Lower lobe of right lung (tissue), 2 donors: ENCODE measurements at regions not wholly inside any gene's neighbourhood (a gene's known extent, or its start where the extent isn't known, plus 50 kb on each side); places are given as distances from the start of the nearest gene placed in this dataset.
"Not testable (repeated sequence)": the region's sequence is repeated elsewhere in the genome, so short reads cannot be mapped to it uniquely, and the experiment has no call there.

ENCODE experiments used
- ATAC-seq, 2 donors: fragments of 200-7000 bp; cut with Tn5 transposase; one replicate each; pipeline ENCODE4 v1.9.1; 2020 to 2022; ENCODE audit warnings: mild to moderate bottlenecking in 2 of 2, moderate library complexity in 2 of 2
- DNase-seq: peaks from one replicate; pipeline ENCODE4 v3.0.0-alpha.2; 2020
- H3K27ac ChIP-seq: fragments of 200-600 bp; one replicate; pipeline ENCODE4 v1.8.0; 2022
- H3K27me3 ChIP-seq: fragments of 200-600 bp; one replicate; pipeline ENCODE4 v1.8.0; 2022; ENCODE audit warnings: low read depth
- H3K36me3 ChIP-seq: fragments of 200-600 bp; one replicate; pipeline ENCODE4 v1.8.0; 2022; ENCODE audit warnings: mild to moderate bottlenecking
- H3K4me1 ChIP-seq: fragments of 200-600 bp; one replicate; pipeline ENCODE4 v1.8.0; 2022
- H3K4me3 ChIP-seq: fragments of 200-600 bp; one replicate; pipeline ENCODE4 v1.8.0; 2022; ENCODE audit warnings: mild to moderate bottlenecking
- H3K9me3 ChIP-seq: fragments of 200-600 bp; one replicate; pipeline ENCODE4 v1.8.0; 2022
- CTCF ChIP-seq: fragments of 200-600 bp; IDR thresholded peaks from one replicate; pipeline ENCODE4 v1.8.0; 2022; ENCODE audit warnings: antibody characterized with exemption, mild to moderate bottlenecking
- intact Hi-C: fragments of 100-400 bp; cut with DNase I; formaldehyde crosslinking; loops from one replicate; pipeline ENCODE4 v1.11.0; 2022
- donor health status: DM: no; HTN: yes; CAD: no; lungs with severe emphysema.

- Histone ChIP-seq H3K27ac (no peak overlapping the region), H3K9me3 (no peaks in the 10 kb centered on the region), H3K36me3 (no peaks in the 10 kb centered on the region), H3K27me3 (no peaks in the 10 kb centered on the region), H3K4me3 (peak overlapping the region; percentile 21), H3K4me1 (no peaks in the 10 kb centered on the region)
- DNase-seq (no peak), ATAC-seq (peak in 1 of 2 donors; percentile 55)
- TF ChIP-seq CTCF = no peak
- intact Hi-C loops = no loop called here
These were observed 128.3 kb downstream of the MAP3K7 start for GRCh38 chr6:90458353-90459224.

- no peak overlapping the region for H3K27ac ChIP-seq
- no peaks in the 10 kb centered on the region for H3K36me3 ChIP-seq
- DNase-seq = no peak
- ATAC-seq = no peak
- H3K4me1 ChIP-seq = no peaks in the 10 kb centered on the region
- H3K4me3 ChIP-seq = no peak overlapping the region
- H3K9me3 ChIP-seq = no peaks in the 10 kb centered on the region
- no peaks in the 10 kb centered on the region for H3K27me3 ChIP-seq
- intact Hi-C loops = no loop called here
- no peak for TF ChIP-seq CTCF
These were observed 129.0 kb downstream of the MAP3K7 start for GRCh38 chr6:90457867-90458259.

GRCh38 chr6:90456997-90457866 is 129.6 kb downstream of the MAP3K7 start:
- H3K27me3 ChIP-seq, H3K9me3 ChIP-seq, H3K27ac ChIP-seq, H3K4me3 ChIP-seq, H3K36me3 ChIP-seq, DNase-seq, ATAC-seq, H3K4me1 ChIP-seq, intact Hi-C loops: not testable (repeated sequence)

GRCh38 chr6:90456001-90456400 is 130.9 kb downstream of the MAP3K7 start:
- H3K36me3 ChIP-seq = no peaks in the 10 kb centered on the region
- no peak overlapping the region for H3K27ac ChIP-seq
- H3K9me3 ChIP-seq = no peaks in the 10 kb centered on the region
- intact Hi-C loops = no loop called here
- TF ChIP-seq CTCF = no peak
- ATAC-seq (no peak), DNase-seq (no peak)
- H3K4me1 ChIP-seq = no peaks in the 10 kb centered on the region
- no peaks in the 10 kb centered on the region for H3K27me3 ChIP-seq
- no peak overlapping the region for H3K4me3 ChIP-seq

- Histone ChIP-seq H3K27ac (no peak overlapping the region), H3K4me1 (no peaks in the 10 kb centered on the region), H3K4me3 (no peak overlapping the region), H3K9me3 (no peaks in the 10 kb centered on the region), H3K36me3 (no peaks in the 10 kb centered on the region), H3K27me3 (no peaks in the 10 kb centered on the region)
- TF ChIP-seq CTCF = no peak
- ATAC-seq = no peak
- DNase-seq = no peak
- intact Hi-C loops = no loop called here
These were observed 131.9 kb downstream of the MAP3K7 start for GRCh38 chr6:90454836-90455427.
